ENCODE measurements at regions not wholly inside any gene's neighbourhood (a gene's known extent, or its start where the extent isn't known, plus 50 kb on each side); places are given as distances from the start of the nearest gene placed in this dataset.
A peak's percentile ranks its signal among the peaks of the same experiment; 100 is the strongest.

DNA sequence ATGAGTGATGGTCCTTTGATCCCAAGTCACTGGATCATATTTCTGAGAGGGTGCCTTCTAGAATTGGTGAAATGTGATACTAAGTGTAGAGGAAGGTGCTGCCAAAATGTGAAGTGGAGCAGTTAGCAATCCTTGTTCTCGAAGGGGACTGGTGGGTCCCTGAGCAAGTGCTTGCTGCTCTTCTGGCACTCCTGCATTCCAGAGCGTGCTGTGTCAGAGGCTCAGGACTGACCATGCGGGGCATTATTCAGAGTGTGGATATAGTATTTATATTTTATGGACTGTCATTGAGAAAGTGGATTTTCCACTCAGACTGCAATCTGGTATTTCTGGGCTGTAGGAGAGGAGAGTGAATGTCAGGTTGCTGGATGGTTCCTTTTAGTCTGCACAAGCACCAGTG, 152.6 kb upstream of the KL start:
- no peak for DNase-seq

DNA sequence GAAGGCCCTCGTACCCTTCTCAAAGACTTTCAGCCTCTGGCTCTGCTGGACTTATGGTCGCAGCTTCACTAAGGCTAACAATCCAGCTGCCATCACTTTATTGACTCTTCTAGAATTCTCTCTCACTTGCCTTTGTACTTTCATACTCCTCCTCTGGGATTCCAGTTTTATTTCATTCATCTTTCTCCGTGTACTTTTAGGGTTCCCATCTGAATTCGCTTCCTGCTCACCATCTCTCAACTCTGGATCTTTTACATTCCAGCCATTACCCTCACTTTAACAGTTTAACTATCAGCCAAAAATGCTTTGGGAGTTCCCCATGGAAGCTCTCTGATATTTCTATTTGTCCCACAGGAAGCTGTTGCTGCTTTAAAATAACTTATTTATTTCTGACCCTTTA, 149.3 kb upstream of the KL start:
- no peak for DNase-seq

DNA sequence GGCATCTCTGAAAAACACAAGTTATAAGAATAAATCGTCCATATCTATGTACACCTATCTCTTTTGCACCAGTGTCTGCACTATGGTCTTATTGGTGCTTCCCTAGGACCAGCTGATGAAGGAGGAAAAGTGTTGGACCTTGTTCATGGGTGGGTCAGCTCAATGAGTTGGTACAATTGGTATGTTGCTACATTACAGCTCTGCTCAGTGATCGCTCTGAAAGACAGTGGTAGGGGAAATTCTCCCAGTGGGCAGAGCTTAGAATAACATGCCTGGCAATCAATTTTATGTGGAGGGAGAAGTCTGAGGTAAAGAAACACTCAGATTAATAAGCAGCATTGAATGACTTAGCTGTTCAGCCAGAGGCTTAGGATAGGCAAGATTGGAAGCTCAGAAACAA, 138.7 kb upstream of the KL start:
- no peak for DNase-seq

DNA sequence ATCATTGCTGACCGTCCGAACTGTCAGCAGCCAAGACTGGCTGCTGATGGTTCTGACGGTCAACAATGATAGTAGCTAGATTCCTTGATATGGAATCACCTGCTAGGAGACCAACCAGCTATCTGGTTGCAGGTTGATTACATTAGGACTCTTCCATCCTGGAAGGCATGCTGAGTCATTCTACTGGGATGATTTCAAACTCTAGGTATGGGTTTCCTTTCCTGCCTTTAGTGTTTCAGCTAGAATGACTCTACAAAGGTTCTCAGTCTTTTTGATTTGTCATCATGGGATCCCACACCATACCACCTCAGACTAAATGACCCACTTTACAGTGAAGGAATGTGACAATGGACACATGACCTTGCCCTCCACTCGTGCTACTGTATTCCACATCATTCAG, 138.1 kb upstream of the KL start:
- no peak for DNase-seq

DNA sequence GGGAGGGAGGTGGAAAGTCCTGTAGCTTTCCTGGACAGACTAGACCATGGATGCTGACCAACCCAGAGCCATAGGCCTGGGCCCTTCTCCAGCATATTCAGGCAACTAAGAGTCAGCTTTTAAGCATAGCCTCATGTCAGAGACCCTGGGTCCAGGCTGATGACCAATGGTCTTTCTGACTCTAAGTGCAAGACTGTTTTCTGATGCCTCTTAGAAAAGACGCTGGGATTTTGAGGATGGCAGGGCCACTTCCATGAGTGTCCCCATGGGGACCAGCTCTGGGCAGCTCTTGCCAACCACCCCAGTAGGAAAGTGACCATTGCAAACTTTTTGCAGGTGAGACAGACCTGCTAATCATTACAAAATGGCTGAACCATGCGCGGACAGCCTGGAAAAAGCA, 135.6 kb upstream of the KL start:
- no peak for DNase-seq

DNA sequence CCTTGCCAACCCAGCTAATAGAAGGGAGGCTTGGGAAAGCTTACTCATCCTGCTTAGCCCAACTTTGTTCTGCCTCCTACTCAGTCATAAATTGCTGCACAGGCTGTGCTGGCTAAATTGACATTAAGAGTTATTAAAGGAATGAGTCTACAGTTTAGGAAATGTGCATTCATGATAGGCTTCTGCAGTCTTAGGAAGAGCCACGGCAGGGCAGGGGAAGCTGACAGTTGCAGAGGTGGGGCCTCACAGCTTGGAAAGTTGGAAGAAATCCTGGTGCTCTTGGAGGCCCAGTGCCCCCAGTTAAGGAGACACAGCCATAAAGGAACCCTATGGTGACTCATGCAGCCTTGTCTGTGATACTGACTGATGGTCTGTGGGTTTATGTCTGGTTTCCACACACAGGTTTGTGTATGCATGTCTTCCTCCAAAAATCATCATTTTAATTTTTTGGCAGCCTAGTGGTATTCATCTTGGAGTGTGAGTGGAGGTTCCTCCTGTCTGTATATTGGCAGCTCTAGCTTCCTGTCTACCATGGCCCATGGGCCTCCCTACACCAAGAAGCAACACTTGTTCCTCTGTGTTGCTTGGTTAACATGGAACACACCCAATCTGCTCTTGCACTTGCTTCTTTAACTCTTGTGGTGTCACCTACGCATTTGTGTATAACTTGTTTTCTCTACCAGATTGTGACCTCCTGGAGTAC, 135.0 kb upstream of the KL start:
- DNase-seq: no peak

DNA sequence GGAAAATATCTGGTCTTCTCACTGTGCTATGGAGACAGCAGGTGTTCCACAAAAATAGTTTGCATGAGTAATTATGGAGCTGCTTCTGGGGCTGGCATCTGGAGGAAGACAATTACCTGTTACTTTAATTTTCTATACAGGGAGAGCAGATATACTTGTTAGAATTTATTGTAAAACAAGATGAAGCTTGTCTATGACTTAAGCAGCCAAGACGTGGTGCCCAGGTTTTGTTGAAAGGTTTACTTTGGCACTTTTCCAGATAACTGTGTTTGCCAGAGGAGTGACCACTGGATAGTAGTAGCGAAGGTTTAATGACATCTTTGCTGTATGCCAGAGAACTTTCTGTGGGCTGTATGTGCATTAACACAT, 134.5 kb upstream of the KL start:
- DNase-seq: no peak

DNA sequence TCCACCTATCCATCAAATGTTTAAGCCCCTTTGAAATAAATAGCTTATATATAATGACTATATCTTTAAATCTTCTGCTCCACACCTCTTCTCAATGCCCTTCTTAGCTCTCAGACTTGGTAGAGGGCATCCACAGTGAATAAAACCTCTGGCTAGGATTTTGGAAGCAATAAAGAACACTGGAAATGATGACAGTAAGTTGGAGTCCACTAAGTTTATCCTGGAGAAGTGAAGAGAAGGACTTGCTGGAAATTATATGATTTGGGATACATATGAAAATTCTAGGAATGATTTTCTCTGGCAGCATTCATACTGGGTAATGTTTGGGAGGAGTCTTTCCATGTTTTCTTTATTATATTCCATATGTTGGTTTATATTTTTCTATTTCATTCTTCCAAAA, 133.5 kb upstream of the KL start:
- no peak for DNase-seq

DNA sequence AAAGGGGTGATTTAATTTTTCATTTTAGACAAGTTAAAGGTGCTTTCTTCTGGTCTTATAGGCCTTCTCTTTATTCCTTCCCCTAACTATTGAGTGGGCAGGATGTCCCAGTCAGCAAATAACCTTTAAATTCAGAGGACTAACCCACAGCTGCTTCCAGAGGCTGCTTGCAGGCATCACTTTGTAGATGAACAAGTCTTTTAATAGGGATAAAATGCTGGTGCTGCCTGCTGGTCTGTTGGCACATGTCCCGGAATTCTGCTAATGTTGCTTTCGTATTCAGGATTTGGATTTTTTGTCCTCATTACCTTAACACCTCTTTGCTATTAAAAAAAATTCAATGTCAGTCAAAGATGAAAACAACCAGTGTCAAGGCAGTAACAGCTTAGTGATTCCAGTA, 132.7 kb upstream of the KL start:
- no peak for DNase-seq

DNA sequence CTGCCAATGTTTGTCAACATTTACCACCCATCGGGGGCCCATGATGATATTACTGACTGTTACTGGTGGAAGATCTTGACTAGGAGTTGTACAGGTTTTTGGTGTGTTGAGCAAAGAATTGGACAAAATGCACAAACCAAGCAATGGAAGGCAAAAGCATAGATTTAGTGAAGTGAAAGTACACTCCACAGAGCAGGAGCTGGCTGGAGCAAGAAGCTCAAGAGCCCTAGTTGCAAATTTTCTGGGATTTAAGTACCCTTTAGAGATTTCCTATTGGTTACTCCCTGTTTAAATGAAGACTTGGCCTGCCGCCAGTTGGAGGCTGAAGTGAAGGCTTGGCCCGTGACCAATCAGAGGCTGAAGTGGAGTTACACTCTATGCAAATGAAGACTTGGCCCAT, 128.6 kb upstream of the KL start:
- DNase-seq: no peak

DNA sequence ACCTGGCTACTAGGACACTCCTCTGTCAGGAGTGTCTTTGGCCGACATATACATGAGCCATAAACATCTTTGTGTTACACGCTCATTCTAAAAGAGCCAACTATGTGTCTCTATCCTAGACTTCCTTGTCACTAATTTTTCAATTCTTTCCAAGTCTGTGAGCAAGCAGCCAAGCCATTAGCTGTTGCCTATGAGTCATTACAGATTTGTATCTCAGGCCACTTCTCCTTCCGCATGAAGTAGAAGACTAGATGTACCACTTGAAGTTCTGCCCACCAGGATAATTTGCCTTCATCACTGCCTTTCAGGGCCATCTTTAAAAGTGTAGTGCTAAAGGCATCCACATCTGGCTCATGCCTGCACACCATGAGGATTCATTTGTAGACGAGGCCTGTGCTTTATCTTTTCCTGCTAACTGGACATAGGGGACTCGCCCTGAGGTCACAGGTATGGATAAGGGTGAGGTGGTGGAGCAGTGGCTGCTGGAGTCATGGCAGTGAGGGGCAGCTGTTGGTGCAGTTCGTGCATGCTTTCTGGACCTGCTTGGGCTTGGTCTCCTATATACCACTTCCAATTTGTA, 126.1 kb upstream of the KL start:
- no peak for DNase-seq

DNA sequence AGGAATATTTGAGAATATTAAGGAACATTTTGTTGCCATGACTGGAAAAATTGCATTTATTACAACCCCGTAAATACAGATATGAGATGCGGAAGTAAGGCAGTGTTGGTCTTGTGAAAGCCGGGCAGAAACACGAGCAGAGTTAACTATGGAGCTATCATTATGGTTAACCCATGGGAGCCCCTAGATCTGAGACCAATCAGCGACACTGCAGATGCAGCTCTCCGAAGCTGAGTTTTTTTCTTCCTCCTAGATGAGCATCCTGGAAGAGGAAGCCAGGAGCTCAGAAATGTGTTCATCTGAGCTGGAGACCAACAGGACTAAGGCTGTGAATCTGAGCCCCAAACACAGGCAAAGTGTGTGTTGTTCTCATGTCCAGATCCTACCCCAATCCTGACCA, 123.0 kb upstream of the KL start:
- DNase-seq: no peak

DNA sequence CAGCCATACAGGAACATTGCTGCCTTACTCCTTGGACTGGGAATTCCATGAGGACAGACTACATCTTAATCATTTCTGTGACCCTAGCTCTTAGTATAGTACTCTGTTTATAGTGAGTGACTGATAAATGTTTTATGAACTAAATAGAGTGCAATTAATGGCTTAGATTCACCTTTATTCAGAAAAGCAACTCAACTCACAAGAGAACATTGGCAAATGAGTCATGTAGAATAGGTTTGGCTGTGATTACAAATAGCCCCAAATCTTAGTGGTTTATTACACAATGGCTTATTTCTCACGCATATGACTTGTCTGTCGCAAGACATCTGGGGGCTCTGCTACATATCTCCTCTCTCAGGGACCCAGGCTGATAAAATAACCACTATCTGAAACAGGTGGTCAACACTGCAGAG, 121.6 kb upstream of the KL start:
- no peak for DNase-seq

DNA sequence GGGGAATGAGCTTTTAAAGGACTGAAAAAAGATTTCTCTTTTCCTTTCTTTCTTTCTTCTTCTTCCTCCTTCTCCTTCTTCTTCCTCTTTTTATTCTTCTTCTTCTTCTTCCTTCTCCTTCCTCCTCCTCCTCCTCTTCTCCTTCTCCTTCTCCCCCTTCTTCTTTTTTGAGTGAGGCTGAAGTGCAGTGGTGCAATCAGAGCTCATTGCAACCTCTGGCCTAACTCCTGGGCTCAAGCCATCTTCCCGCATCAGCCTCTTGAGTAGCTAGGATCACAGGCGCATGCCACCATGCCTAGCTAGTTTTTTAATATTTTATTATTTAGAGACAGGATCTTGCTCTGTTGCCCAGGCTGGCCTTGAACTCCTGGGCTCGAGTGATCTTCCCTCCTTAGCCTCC, 120.9 kb upstream of the KL start:
- no peak for DNase-seq

DNA sequence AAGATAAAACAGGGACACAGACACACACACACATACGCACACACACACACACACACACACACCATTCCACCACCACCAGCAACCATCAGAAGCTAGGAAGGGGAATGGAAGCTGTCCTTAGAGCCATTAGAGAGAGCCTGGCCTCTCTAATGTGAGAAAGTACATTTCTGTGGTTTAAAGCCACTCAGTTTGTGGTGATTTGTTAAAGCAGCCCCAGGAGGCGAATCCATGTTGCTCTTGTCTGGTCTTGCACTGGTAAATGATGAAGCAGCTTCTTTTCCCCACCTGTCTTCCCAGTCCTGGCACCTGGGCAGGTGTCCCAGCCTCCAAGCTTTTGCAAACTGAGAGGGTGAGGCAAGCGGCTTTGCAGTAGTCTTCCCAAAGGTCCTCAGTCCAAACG, 118.9 kb upstream of the KL start:
- DNase-seq: no peak

DNA sequence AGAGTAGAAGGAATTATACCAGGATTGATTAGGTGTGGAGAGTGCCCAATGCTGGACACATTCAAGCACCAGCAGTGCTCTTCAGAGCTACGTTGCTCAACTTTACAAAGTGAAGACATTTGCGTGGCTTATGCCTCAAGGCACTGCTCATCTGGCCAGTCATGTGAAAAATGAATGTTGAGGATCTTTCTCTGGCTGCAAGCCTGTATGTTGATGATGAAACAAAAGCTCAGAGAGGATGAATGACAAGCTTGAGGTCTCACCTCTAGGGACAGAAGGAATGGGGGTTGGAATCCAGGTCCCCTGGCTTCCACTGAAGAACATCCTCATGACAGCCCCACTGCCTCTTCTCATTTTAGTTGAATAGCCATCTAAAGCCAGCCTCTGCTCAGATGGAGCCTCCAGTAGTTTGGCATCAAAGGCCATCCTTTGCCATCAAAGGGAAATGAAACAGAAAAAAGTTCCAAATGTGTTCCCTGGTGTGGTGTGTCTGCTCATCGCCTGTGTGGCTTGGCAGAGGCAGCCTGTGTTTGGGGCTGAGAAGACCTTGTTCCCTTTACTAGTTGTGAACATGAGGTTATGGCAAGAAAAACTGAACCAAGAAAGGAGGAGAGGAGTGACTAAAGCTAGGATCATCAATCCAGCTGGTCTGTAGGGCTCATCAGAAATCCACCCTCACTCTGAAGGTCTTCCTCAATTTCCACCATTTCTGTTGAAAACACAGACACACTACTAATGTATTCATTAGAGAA, 114.0 kb upstream of the KL start:
- DNase-seq: no peak

DNA sequence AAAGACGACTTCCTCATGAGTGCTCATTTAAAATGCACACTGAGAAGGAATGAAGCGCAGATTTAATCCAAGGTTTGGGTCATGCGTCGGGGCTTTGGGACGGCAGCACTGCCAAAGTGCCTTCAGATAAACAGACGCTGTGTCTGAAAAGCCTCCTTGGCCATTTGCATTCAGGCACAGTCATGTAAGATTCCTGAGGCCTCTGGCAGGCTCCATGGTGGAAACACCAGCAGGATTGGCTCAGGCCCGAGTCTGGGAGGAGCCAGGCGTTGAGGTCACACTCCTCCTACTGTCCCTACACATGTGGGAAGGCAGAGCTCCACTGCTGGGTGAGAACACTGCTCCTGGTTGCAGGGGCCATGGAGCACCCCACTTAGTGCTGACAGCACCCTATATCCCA, 113.3 kb upstream of the KL start:
- no peak for DNase-seq

DNA sequence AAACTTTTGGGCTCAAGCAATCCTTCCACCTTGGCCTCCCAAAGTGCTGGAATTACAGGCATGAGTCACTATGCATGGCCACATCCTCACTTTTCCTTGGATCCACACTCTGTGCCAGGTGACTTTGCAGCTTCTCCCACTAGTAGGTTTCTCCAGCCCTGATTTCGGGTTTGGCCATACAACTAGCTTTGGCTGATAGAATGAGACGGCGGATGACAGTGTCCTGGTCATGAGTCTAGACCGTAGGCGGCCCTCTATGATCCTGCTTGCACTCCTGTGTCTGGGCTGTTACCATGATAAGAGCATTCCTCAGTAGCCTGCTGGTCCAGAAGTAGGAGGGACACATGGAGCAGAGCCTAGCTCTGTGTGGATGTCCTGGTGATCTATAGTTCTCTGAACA, 112.5 kb upstream of the KL start:
- DNase-seq: no peak

DNA sequence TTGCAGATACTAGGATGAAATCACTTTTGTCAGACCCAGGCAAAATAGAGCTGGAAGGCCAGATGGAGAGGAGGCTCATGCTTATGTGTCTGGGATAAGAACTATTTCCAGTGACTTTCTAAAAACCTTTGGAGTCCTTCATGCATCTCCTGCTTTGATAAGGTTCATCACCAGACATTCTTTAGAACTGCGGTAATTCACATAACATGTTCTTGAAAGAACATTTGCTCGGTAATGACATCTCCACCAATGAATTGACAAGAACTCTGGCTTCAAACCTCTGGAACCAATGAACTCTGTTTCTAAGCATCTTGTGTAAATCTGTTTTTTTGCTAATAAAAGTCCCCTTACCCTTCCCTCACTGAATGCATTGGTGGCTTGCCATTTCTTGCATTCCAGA, 112.0 kb upstream of the KL start:
- DNase-seq: no peak

DNA sequence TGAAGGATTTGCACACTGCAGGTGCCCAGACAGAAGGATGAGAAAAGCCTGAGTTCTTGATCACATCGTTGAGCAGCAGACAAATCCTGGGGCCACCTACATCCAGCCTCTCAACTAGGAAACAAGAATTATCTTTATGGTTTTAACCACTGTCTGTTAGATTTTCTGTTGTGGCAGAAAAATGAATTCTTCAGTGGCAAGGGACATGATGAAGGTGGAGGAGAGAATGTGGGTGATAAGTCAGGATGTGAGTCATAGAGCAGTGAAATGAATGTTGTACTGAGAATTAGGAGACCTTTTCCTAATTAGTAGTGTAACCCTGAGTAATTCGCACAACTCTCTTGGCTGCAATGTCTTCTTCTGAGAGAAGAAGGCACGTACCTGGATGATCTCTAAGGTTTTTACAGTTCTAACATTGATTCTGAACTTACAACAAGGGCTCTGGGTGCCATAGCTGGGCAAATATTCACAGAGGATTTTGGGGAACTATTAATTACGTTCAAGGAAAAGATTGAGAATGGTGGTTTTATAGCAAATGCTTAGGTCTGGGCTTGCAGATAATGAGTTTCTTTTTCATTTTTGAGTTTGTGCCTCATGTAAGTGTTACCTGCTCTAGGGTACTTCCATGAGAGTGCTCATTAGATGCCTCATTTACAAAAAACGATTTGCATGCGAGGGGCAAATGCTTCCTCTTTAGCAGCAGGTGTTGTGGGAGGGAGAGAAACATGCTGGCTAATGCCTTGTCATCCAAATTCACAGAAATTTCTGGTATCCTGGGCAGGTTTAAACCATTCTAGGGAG, 111.0 kb upstream of the KL start:
- no peak for DNase-seq

DNA sequence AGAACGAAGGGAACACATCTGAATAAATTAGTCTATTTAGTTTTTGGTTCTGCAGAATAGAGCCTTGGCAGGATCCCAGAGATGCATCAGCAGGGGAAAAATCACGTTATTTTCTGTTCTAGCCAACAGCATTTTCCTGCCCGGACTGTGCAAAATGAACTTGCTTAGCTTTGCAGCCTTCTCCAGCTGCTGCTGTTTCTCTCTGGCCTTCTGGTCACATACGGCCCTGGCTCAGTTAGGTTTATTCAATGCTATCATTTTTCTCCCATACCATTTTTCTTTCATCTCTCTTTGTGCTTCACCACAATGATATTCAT, 110.4 kb upstream of the KL start:
- DNase-seq: no peak

DNA sequence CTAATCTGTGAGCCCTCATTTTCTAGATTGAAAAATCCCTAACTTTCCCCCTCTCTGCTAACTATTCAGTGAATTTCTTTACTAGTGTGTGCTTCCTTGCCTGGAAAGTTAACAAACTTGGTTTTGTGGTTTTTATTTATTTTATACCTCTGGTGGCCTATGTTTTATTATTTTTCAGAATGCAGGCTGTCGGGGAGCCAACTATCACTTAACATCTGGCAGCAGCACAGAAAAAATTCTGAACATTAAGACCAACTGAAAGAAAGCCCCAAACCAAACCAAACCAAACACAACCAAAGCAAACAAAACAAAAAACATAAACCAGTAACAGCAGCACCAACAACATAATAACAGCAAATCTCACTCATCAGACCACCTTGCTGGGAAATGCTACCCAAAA, 109.0 kb upstream of the KL start:
- DNase-seq: no peak

DNA sequence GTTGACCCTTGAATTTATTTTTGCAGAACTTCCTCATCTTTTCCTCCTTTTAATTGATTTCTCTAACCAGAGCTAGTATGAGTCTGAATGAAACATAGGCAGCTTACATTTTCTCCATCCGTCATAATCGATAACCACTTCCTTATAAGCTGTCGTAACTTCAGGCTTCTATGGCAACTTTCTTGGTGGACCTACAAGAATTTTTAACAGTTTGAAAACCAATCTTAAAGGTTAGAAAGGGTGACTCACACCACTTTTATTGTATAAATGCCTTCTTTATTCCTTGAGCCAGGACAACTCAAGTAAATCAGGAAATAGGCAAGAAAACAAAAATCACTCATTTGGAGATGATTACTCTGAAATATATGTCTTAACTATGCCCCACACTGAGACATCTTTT, 105.7 kb upstream of the KL start:
- DNase-seq: no peak

DNA sequence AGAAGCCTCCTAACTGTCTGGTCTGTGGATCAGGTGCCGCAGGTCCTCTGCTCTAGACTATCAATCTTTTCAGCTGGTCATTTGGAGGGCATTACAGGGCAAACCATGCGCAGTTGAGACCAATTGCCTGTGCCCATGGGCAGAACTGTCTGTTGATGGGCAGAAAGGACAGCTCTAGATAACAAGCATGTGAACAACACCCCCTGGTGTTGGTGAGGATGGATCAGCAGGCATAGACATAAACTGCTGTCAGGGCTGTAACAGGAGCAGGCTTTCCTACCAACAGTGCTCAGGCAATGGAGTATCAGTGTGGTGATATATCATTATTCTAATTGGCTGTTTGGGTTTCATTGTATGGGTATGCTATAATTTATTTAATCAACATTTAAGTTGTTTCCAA, 104.7 kb upstream of the KL start:
- peak; percentile 34 for DNase-seq

Measured in dermis blood vessel endothelial cell (primary cell).